MM.1S (cell line): ENCODE measurements at regions not wholly inside any gene's neighbourhood (a gene's known extent, or its start where the extent isn't known, plus 50 kb on each side); places are given as distances from the start of the nearest gene placed in this dataset.

Experiments
- DNase-seq: peaks from one replicate; pipeline ENCODE4 v3.0.0-alpha.2; 2015
- H2AFZ ChIP-seq: fragments of 300-600 bp; sonication (generic); 2 replicates; pipeline ENCODE4 v1.6.0; 2016; ENCODE audit warnings: antibody characterized with exemption, low read length
- H3F3A ChIP-seq: fragments of 300-600 bp; sonication (generic); 2 replicates; pipeline ENCODE4 v1.6.1; 2016; ENCODE audit warnings: mild to moderate bottlenecking, antibody characterized with exemption, low read length, moderate library complexity, mixed read lengths; ENCODE audit not compliant: insufficient read depth
- H3K27ac ChIP-seq: fragments of 300-600 bp; sonication (generic); 2 replicates; pipeline ENCODE4 v1.5.1; 2016; ENCODE audit warnings: mild to moderate bottlenecking, low read length
- H3K27me3 ChIP-seq: fragments of 300-600 bp; sonication (generic); replicated peaks from 2 replicates; pipeline ENCODE4 v1.6.0; 2016; ENCODE audit warnings: low read length; ENCODE audit not compliant: insufficient read depth
- H3K36me3 ChIP-seq: fragments of 300-600 bp; sonication (generic); replicated peaks from 2 replicates; pipeline ENCODE4 v1.6.1; 2016; ENCODE audit warnings: mild to moderate bottlenecking, low read length, mixed read lengths; ENCODE audit not compliant: insufficient read depth
- H3K4me1 ChIP-seq: fragments of 300-600 bp; sonication (generic); 2 replicates; pipeline ENCODE4 v1.6.1; 2016; ENCODE audit warnings: low read length, mixed read lengths
- H3K4me2 ChIP-seq: fragments of 300-600 bp; sonication (generic); 2 replicates; pipeline ENCODE4 v1.6.0; 2016; ENCODE audit warnings: low read depth, low read length
- H3K4me3 ChIP-seq: fragments of 300-600 bp; sonication (generic); 2 replicates; pipeline ENCODE4 v1.5.1; 2016; ENCODE audit warnings: low read length, mixed read lengths
- H3K79me2 ChIP-seq: fragments of 300-600 bp; sonication (generic); 2 replicates; pipeline ENCODE4 v1.6.1; 2016; ENCODE audit warnings: mixed run types, low read length, mixed read lengths
- H3K9ac ChIP-seq: fragments of 300-600 bp; sonication (generic); 2 replicates; pipeline ENCODE4 v1.6.1; 2016; ENCODE audit warnings: low read length, mixed read lengths
- H3K9me2 ChIP-seq: fragments of 300-600 bp; sonication (generic); replicated peaks from 2 replicates; pipeline ENCODE4 v1.6.1; 2016; ENCODE audit warnings: mild to moderate bottlenecking, low read length, mixed read lengths; ENCODE audit not compliant: insufficient read depth
- H3K9me3 ChIP-seq: fragments of 300-600 bp; sonication (generic); replicated peaks from 2 replicates; pipeline ENCODE4 v1.6.1; 2016; ENCODE audit warnings: mild to moderate bottlenecking, low read length, mixed read lengths; ENCODE audit not compliant: insufficient read depth
- H4K20me1 ChIP-seq: fragments of 300-600 bp; sonication (generic); 2 replicates; pipeline ENCODE4 v1.6.1; 2016; ENCODE audit warnings: mild to moderate bottlenecking, low read length, moderate library complexity, mixed read lengths; ENCODE audit not compliant: insufficient read depth
- CTCF ChIP-seq: fragments of 300-600 bp; sonication (generic); IDR thresholded peaks from 2 replicates; pipeline ENCODE4 v1.5.1; 2016; ENCODE audit warnings: antibody characterized with exemption, low read length, mixed read lengths
- EZH2 ChIP-seq: fragments of 300-600 bp; sonication (generic); optimal IDR thresholded peaks from 2 replicates; pipeline ENCODE3; 2017; ENCODE audit warnings: low read depth, mild to moderate bottlenecking, antibody characterized with exemption, low read length, mixed read lengths
- EZH2phosphoT487 ChIP-seq: fragments of 300-600 bp; sonication (generic); IDR thresholded peaks from 2 replicates; pipeline ENCODE4 v1.6.1; 2018; ENCODE audit warnings: antibody characterized with exemption, low read length

DNA sequence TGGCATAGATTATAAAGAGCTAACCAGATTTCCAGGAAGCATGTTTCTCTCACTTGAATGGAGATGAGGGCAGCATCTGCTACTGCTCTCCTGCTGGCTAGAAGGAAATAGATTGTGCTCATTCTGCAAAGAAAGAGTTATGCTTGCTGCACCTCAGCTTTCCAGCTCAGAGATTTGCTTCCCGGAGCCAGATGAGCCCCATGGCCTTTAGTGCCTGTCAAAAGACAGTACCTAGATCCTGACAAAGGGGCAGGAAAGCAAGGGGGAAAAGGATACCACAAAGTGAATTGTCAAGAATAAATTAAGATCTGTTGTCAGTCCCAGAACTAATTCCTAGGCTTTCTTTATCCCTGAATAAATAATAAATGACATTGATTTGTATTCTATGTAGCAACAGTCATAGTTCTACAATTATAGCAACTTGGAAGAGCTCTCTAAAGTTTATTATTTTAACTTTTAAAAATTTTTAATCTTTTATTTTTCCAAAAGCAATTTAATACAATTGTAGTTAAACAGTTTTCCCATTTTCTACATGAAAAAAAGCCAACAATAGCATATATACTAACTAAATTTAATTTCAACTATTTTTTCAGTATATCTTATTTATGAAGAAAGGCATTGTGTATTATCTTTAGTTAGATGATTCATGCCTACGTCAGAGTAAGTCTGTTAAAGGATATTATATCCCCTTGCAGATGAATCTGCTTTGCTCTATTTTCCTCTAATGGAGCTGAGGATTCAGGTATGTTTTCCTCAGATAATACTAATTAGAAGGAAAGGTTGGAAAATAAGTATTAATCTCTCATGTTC is 306.1 kb upstream of the DDI1 start:
- Histone ChIP-seq H3F3A (no peaks in the 10 kb centered on the region), H3K9me3 (no peaks in the 10 kb centered on the region), H3K9ac (no peak overlapping the region), H3K4me1 (no peaks in the 10 kb centered on the region), H3K79me2 (no peaks in the 10 kb centered on the region), H3K27me3 (no peaks in the 10 kb centered on the region), H3K9me2 (no peaks in the 10 kb centered on the region), H3K4me2 (no peak overlapping the region), H4K20me1 (no peaks in the 10 kb centered on the region), H2AFZ (no peak overlapping the region), H3K27ac (no peak overlapping the region), H3K36me3 (no peaks in the 10 kb centered on the region), H3K4me3 (no peak overlapping the region)
- TF ChIP-seq EZH2 (no peak), CTCF (no peak), EZH2phosphoT487 (no peak)
- DNase-seq: no peak

DNA sequence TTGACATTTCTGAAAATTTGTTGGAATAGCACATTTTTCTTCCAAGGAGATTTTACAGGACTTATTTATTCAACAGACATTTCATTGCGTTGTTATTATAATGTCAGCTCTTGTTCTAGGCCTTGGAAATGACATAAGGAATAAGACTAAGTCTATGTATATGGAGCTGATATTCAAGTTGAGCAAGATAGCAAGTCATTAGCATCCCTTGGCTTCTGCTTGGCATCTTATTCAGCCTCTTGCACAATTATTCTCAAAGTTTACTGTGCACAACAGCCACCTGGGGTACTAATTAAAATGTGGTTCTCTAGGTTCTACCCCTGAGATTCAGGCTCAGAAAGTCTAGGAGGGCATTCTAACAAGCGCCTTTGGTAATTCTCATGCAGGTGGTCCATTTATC is 304.8 kb upstream of the DDI1 start:
- H3K9ac ChIP-seq: no peak overlapping the region
- H3K36me3 ChIP-seq: no peaks in the 10 kb centered on the region
- no peaks in the 10 kb centered on the region for H3F3A ChIP-seq
- H3K4me1 ChIP-seq: no peaks in the 10 kb centered on the region
- no peak for TF ChIP-seq CTCF
- TF ChIP-seq EZH2: no peak
- no peak for TF ChIP-seq EZH2phosphoT487
- DNase-seq: no peak
- no peaks in the 10 kb centered on the region for H4K20me1 ChIP-seq
- no peaks in the 10 kb centered on the region for H3K9me3 ChIP-seq
- no peak overlapping the region for H3K4me3 ChIP-seq
- no peaks in the 10 kb centered on the region for H3K9me2 ChIP-seq
- H3K27me3 ChIP-seq: no peaks in the 10 kb centered on the region
- no peak overlapping the region for H3K27ac ChIP-seq
- H3K79me2 ChIP-seq: no peaks in the 10 kb centered on the region
- H3K4me2 ChIP-seq: no peak overlapping the region
- no peak overlapping the region for H2AFZ ChIP-seq

DNA sequence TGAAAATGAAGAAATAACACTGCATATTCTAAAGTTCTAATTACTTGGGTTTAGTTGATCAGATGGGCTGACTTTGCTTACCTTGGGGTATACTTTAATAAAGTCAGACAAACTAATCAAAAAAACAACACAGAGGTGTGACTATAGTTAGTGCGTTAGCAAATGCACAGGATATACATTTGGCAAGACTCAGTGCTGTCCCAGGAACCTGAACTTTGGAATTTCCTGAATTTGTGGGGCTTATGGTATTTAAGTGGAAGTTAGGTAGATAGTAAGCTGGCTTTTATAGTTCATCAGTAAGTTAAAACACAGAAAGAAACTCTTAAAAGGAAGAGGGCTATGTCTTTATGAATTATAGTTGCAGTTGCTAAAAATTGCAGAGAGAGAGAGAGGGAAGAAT is 302.6 kb upstream of the DDI1 start:
- Histone ChIP-seq H3F3A (no peaks in the 10 kb centered on the region), H3K9me3 (no peaks in the 10 kb centered on the region), H3K4me3 (no peak overlapping the region), H3K27me3 (no peaks in the 10 kb centered on the region), H3K4me2 (no peak overlapping the region), H3K4me1 (no peaks in the 10 kb centered on the region), H2AFZ (no peak overlapping the region), H3K36me3 (no peaks in the 10 kb centered on the region), H3K9me2 (no peaks in the 10 kb centered on the region), H3K79me2 (no peaks in the 10 kb centered on the region), H4K20me1 (no peaks in the 10 kb centered on the region), H3K27ac (no peak overlapping the region), H3K9ac (no peak overlapping the region)
- DNase-seq: no peak
- no peak for TF ChIP-seq CTCF
